GM19372 (cell line): ENCODE measurements at regions not wholly inside any gene's neighbourhood (a gene's known extent, or its start where the extent isn't known, plus 50 kb on each side); places are given as distances from the start of the nearest gene placed in this dataset.
"Not testable (repeated sequence)": the region's sequence is repeated elsewhere in the genome, so short reads cannot be mapped to it uniquely, and the experiment has no call there.

ENCODE experiments used
- ATAC-seq: cut with Tn5 transposase; IDR thresholded peaks from one replicate; pipeline ENCODE4 v1.9.1; 2021; ENCODE audit warnings: mild to moderate bottlenecking, low read depth, moderate library complexity; ENCODE audit not compliant: unreplicated experiment

DNA sequence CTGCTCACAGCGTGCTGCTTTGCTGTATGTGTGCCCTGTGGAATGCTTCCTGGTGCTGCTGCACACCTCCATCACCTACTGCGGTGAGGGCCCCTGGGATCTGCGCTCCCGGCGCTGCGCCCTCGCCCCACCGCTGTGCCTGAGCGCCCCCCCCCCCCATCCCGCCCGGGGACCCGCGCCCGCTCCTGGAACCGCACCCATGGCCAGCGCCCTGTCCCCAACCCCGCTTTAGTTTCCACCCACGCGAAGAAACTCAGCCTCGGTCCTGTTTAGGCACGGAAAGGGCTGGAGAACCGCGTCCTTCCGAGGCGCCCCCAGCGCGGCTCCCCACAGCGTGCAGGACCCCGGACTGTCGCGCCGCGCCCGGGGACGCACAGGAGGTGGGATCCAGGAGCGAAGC lies 265.5 kb downstream of the POTEB3 start:
- not testable (repeated sequence) for ATAC-seq

DNA sequence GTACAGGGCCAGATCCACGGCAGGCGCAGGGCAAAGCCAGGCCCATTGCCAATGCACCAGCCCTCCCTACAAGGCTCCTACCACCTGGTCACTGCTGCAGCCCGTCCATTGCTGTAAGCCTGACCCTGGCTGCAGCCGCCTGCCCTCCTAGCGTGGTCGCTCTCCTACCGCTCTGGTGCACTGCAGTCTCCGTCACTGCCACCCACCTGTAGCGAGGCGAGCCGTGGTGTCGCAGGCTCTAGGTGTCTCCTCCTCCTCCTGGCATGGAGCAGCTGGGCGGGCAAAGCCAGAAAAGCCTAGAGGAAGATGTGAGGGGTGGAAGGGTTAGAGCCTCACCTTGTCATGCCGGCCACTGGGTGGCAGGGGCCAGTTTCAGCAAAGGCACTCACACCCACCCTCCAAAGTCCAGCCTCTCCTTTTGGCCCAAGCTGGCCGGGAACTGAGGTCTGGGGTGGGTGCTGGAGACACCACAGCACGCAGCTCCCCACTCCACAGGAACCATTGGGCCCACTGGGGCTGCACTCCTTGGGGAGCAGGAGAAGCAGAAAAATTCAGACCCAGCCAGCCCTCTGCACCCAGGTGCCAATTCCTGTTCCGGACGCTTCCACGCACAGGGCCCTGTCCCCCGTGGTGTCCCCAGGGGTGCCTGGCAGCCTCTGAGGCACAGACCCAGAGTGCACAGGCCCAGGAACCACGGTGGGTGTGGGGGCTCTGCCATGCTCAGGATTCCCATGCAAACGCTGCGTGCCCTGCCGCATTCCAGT lies 285.3 kb upstream of the POTEB2 start:
- not testable (repeated sequence) for ATAC-seq

DNA sequence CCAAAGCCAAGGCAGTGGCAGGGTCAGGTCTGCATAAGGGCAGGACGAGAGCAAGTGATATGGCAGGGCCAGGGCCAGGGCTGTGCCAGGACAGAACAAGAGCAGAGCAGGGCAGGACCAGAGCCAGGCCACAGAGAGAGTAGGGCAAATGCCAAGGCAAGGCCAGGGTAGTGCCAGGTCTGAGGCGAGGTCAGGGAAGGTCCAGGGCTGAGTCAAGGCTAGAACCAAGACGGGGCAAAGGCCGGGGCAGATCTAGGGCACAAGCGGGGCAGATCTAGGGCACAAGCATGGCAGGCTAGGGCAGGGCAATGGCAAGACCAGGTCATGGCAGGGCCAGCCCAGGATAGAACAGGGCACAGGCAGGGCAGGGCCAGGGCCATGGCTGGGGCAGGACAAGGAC lies 282.0 kb upstream of the POTEB2 start:
- not testable (repeated sequence) for ATAC-seq

DNA sequence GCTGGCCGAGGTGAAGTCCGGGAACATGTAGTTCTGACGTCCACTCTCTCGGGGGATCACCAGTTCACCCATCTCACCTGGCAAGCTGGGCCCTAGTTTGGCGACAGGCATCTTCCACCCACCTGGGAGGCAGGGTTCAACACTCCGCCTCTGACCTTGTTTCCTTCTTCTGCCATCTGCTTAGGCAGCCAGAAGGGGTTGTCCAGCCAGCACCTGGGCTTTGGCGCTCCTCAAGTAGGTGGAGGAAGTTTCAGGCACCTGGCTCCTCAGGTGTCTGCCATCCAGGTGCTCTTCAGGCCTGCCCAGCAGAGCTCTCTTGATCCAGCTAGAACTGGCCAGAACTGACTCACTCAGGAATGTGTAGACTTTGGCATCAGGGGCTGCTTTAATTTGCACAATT lies 267.8 kb upstream of the POTEB2 start:
- not testable (repeated sequence) for ATAC-seq

DNA sequence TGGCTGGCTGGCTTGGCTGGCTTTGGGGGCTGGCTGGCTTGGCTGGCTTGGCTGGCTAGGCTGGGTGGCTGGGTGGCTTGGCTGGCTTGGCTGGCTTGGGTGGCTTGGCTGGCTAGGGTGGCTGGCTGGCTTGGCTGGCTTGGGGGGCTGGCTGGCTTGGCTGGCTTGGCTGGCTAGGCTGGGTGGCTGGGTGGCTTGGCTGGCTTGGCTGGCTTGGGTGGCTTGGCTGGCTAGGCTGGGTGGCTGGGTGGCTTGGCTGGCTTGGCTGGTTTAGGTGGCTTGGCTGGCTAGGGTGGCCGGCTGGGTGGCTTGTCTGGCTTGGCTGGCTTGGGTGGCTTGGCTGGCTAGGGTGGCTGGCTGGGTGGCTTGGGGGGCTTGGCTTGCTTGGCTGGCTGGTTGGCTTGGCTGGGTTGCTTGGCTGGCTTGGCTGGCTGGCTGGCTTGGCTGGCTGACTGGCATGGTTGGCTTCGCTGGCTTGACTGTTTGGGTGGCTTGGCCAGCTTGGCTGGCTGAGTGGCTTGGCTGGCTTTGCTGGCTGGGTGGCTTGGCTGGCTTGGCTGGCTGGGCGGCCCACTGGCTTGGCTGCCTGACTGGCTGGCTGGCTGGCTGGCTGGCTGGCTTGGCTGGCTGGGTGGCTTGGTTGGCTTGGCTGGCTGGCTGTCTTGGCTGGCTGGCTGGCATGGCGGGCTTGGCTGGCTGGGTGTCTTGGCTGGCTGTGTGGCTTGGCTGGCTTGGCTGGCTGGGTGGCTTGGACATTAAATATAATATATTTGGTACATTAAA lies 246.3 kb upstream of the POTEB2 start:
- ATAC-seq = not testable (repeated sequence)

DNA sequence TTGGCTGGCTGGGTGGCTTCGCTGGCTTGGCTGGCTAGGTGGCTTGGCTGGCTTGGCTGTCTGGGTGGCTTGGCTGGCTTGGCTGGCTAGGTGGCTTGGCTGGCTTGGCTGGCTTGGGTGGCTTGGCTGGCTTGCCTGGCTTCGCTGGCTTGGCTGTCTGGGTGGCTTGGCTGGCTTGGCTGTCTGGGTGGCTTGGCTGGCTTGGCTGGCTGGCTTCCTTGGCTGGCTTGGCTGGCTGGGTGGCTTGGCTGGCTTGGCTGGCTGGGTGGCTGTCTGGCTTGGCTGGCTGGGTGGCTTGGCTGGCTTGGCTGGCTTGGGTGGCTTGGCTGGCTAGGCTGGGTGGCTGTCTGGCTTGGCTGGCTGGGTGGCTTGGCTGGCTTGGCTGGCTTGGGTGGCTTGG lies 245.7 kb upstream of the POTEB2 start:
- not testable (repeated sequence) for ATAC-seq

DNA sequence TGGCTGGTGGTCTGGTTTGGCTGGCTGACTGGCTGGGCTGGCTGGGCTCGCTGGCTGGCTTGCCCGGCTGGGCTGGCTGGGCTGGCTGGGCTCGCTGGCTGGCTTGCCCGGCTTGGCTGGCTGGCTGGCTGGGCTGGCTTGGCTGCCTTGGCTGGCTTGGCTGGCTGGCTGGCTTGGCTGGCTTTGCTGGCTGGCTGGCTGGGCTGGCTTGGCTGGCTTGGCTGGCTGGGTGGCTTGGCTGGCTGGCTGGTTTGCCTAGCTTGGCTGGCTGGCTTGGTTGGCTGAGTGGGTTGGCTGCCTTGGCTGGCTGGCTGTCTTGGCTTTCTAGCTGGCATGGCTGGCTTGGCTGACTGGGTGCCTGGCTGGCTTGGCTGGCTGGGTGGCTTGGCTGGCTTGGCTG lies 245.1 kb upstream of the POTEB2 start:
- ATAC-seq = not testable (repeated sequence)

DNA sequence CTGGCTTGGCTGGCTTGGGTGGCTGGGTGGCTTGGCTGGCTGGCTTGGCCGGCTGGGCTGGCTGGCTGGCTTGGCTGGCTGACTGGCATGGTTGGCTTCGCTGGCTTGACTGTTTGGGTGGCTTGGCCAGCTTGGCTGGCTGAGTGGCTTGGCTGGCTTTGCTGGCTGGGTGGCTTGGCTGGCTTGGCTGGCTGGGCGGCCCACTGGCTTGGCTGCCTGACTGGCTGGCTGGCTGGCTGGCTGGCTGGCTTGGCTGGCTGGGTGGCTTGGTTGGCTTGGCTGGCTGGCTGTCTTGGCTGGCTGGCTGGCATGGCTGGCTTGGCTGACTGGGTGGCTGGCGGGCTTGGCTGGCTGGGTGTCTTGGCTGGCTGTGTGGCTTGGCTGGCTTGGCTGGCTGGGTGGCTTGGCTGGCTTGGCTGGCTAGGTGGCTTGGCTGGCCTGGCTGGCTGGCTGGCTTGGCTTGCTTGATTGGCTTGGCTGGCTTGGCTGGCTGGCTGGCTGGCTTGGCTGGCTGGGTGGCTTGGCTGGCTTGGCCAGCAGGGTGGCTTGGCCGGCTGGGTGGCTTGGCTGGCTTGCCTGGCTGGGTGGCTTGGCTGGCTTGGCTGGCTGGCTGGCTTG lies 244.2 kb upstream of the POTEB2 start:
- ATAC-seq = not testable (repeated sequence)

DNA sequence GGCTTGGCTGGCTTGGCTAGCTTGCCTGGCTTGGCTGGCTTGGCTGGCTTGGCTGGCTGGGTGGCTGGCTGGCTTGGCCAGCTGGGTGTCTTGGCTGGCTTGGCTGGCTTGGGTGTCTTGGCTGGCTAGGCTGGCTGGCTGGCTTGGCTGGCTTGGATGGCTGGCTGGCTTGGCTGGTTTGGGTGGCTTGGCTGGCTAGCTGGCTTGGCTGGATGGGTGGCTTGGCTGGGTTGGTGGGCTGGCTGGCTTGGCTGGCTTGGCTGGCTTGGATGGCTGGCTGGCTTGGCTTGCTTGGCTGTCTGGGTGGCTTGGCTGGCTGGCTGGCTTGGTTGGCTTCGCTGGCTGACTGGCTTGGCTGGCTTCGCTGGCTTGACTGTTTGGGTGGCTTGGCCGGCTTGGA lies 242.3 kb upstream of the POTEB2 start:
- ATAC-seq = not testable (repeated sequence)

DNA sequence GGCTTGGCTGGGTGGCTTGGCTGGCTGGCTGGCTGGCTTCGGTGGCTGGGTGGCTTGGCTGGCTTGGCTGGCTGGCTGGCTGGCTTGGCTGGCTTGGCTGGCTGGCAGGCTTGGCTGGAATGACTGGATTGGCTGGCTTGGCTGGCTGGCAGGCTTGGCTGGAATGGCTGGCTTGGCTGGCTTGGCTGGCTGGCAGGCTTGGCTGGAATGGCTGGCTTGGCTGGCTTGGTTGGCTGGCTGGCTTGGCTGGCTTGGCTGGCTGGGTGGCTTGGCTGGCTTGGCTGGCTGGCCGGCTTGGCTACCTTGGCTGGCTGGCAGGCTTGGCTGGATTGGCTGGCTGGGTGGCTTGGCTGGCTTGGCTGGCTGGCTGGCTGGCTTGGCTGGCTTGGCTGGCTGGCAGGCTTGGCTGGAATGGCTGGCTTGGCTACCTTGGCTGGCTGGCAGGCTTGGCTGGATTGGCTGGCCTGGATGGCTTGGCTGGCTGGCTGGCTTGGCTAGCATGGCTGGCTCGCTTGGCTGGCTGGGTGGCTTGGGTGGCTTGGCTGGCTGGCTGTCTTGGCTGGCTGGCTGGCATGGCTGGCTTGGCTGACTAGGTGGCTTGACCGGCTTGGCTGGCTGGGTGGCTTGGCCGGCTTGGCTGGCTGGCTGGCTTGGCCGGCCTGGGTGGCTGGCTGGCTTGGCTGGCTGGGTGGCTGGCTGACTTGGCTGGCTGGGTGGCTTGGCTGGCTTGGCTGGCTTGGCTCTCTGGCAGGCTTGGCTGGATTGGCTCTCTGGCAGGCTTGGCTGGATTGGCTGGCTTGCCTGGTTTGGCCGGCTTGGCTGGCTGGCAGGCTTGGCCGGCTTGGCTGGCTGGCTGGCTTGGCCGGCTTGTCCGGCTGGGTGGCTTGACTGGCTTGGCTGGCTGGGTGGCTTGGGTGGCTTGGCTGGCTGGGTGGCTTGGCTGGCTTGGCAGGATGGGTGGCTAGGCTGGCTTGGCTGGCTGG lies 241.6 kb upstream of the POTEB2 start:
- ATAC-seq = not testable (repeated sequence)

DNA sequence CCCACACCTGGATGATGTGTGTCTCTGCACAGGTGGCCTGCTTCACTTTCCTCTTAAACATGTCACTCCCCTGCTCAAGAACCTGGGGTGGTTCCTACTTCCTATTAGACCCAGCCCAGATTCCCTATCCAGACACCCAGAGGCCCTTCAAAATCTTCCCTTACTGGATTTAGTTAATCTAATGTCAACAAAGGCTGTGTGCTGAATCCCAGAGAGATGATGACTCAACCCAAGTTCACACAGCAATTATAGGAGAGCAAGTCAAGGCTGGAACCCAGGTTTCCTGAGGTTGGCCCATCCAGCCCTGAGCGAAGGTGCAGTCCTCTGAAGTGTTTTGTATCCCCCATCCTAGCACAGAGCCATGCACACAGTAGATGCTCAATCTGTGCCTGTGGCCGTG lies 230.5 kb upstream of the POTEB2 start:
- ATAC-seq = not testable (repeated sequence)

DNA sequence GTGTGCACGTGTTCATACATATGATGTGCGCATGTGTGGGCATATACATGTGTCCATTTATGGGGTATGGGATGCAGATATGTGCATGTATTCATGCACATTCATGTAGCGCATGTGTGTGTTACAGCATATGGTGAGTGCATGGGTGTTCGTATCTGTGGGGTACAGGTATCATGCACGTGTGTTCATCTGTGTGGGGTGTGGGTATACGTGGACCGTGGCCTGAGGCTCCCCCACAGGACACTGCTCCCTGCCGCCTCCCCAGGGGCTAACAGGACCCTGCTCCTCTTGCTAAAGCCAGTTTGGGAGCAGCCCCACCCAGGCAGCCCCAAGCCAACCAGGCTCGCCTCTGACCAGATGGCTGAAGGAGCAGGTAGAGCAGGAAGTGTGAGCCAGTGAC lies 213.4 kb upstream of the POTEB2 start:
- ATAC-seq = not testable (repeated sequence)

DNA sequence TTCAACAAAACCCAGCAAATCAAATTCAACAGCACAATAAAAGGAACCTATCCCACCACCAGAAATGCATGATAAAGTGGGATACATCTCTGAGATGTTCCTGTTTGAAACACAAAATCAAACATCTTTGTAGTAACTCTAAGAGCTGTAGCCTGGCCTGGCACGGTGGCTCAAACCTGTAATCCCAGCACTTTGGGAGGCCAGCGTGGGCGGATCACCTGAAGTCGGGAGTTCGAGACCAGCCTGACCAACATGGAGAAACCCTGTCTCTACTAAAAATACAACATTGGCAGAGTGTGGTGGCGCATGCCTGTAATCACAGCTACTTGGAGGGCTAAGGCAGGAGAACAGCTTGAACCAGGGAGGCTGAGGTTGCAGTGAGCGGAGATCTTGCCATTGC lies 202.8 kb upstream of the POTEB2 start:
- not testable (repeated sequence) for ATAC-seq

DNA sequence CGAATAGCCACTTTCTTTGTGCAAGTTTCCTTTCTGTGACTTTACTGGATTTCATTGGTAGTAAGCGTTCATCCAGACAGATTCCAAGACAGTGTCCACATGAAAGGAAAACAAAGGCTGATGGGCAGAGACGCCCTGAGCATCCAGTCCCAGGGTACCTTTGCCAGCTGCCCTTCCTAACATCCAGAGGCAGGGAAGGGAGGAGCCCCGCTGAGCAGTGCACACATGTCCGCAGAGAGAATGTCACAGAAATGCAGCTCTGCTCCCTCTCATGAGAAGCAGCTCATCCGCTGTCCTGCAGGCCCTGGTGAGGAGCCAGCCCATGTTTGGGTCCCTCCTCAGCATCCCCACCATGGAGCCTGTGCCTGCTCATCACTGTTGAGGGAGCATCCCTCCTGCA lies 197.4 kb upstream of the POTEB2 start:
- not testable (repeated sequence) for ATAC-seq

DNA sequence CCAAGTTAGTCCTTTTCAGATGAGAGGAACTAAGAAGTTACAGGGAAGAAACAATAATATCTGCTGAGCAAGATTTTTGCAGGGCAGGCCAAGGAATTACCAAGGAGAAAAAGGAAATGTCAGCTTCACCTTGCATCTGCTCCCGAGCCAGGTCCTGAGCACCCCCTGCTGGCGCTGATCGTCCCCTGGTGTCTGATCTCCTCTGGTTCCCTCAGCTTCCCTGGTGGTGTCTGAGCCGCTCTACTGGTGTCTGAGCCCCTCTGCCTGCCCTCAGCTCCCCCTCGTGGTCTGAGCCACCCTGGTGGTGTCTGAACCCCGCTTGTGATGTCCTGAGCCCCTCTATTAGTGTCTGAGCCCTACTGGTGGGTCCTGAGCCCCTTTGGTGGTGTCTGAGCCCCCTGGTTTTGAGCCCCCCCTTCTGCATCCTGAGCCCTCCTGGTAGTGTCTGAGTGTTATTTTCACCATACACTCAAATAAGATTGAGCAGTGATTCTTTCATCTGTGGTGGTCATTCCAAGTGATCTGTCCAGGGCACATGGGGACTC lies 196.6 kb upstream of the POTEB2 start:
- ATAC-seq = not testable (repeated sequence)

DNA sequence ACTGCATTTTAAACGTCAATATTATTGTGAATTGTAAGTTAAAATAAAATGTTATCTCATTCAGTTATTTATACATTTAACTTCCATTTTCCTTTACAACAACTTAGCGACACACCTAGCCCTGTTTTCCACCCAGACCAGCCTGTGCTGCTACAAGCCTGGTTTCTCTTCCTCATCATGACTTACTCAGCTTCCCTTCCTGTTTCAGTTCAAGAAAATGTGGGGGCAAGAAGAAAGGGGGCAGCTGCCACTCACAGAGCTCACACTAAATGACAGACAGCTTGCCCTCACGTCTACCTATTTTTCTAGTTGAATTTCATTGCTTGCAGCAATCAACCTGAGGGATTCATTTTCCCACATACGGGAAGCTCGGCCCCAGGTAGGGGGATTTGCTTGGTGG lies 185.8 kb upstream of the POTEB2 start:
- not testable (repeated sequence) for ATAC-seq

DNA sequence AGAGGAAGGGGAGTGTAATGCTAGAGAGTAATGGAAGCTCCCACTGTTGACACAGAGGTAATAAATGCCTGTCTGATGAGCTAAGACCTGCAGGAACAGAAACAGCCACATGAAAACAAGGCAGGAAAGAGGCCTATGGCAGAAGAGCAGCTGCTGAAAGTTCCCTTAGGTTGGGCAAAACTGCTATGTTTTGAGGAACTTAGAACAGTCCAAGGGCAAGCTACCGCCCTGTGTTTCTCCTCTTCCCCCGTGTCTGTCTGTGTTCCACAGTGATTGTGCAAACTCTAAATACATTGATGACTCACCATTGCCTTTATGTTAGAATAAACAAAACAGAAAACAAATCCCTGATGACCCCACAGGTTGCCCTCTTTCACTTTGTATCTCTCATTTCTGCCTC lies 165.6 kb upstream of the POTEB2 start:
- not testable (repeated sequence) for ATAC-seq

DNA sequence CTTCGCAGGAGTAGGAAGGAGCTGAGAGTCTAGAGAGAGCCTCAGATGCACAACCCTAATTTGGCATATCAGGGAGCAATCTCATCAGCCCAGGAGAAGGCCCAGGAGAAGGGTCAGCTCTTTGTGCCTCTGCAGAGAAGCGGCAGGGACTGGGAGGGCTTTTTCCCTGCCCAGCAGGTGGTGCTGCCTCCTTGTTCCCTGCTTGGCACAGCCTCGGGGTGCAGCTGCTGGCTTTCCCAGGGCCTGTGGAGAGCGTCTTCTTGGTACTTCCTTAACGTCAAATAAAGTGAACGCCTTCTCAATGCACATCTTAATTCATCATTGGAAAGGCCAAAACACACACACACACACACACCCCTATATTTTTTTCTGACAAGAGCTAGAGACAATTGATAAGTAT lies 162.9 kb upstream of the POTEB2 start:
- not testable (repeated sequence) for ATAC-seq

DNA sequence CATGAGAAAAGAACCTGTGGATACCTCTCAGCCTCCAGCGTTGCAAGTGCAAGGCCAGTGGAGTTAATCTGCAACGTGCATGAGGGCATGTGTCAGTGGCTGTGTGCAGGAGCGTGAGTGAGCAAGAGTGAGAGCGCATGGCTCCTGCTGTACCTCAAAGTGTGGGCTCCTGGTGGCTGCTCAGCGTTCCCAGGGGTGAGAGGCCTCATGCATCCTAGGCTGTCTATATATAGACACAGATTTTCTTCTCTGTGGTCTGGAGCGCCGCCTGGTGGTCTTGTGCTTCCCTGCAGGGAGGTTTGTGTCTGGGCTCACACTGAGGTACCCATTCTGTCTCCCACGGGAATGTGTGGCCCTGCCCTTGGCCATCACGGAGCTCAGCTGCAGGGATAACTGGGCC lies 161.8 kb upstream of the POTEB2 start:
- not testable (repeated sequence) for ATAC-seq

DNA sequence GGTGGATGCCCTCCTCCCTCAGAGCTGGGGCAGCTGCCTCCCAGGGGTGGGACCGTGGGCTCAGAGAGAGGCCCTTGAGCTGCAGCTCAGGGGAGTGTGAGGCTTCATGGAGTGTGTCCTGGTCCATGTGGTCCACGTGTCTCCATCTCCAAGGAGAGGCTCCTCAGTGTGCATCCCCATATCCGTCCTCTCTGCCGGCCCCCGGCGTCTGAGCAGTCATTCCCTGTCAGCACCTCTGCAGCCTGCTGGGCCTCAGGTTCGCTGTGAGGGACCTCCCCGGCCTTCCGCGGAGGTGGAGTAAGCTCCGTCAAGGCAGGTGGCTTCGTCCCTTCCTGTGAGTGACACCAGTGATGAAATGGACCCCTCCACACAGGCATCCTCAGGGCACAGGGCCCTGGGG lies 160.7 kb upstream of the POTEB2 start:
- ATAC-seq = not testable (repeated sequence)
